HEK293 (cell line): ENCODE measurements at regions not wholly inside any gene's neighbourhood (a gene's known extent, or its start where the extent isn't known, plus 50 kb on each side); places are given as distances from the start of the nearest gene placed in this dataset.

ENCODE experiments used
- HOXA7 ChIP-seq: sonication (generic); formaldehyde crosslinking; IDR thresholded peaks from 2 replicates; pipeline ENCODE4 v1.8.1; 2022; ENCODE audit warnings: missing genetic modification reagents, borderline replicate concordance
- TF ChIP-seq, protein P1 (sequence below): fragments of 450-650 bp; formaldehyde crosslinking; IDR thresholded peaks from 2 replicates; pipeline ENCODE4 v1.5.1; 2016; ENCODE audit warnings: missing biosample characterization, missing genetic modification characterization

DNA sequence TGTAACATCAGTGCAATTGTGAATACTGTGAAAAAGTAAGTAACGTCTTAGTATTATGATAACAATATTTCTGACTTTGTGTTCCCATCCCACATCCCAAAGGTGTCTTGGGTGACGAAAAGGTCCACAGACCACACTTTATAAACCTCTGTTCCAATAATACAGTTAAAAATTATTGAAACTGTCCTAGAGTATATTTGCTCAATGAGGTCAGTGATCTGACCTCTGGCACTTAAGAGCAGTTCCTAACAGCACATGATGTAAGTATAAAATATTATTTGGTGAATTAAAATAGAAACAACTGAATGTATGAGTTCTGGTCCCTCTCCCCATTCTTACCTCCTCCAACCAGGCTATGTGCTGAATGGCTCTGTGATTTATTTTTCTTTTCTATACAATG lies 566.4 kb upstream of the MMS22L start:
- no peak for TF ChIP-seq HOXA7
- TF ChIP-seq, protein P1, sequence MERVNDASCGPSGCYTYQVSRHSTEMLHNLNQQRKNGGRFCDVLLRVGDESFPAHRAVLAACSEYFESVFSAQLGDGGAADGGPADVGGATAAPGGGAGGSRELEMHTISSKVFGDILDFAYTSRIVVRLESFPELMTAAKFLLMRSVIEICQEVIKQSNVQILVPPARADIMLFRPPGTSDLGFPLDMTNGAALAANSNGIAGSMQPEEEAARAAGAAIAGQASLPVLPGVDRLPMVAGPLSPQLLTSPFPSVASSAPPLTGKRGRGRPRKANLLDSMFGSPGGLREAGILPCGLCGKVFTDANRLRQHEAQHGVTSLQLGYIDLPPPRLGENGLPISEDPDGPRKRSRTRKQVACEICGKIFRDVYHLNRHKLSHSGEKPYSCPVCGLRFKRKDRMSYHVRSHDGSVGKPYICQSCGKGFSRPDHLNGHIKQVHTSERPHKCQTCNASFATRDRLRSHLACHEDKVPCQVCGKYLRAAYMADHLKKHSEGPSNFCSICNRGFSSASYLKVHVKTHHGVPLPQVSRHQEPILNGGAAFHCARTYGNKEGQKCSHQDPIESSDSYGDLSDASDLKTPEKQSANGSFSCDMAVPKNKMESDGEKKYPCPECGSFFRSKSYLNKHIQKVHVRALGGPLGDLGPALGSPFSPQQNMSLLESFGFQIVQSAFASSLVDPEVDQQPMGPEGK (tag by site-specific recombination): no peak
